ENCODE measurements at regions not wholly inside any gene's neighbourhood (a gene's known extent, or its start where the extent isn't known, plus 50 kb on each side); places are given as distances from the start of the nearest gene placed in this dataset.

DNA sequence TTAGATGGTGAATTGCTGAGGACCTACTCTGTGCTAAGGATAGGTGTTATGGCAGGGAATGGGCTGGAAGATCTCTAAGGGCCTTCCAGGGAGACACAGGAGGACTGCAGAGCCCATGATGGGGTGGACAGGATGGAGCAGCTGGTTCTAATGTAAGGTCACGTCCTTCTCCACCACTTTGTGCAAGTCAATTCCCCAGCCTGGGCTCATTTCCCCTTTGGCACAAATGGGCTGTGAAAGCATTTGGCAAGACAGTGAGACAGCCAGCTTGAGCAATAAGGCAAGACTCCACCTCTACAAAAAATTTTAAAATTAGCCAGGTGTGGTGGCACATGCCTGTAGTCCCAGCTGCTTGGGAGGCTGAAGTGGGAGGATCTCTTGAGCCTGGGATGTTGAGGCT lies 81.4 kb upstream of the THY1 start:
- Mint-ChIP-seq H3K4me1 (peaks cover 1% of the 10 kb centered on the region), H3K27me3 (peaks cover 8% of the 10 kb centered on the region), H3K4me3 (no peak overlapping the region), H3K36me3 (ENCODE audit: low read depth) (no peaks in the 10 kb centered on the region), H3K9me3 (no peaks in the 10 kb centered on the region), H3K27ac (no peak overlapping the region)
- DNase-seq (no peak), ATAC-seq (ENCODE audit: low read depth) (no peak)
- intact Hi-C loops (cut with micrococcal nuclease) = no loop called here
- ChIA-PET CTCF (no interaction called here), POLR2A (no interaction called here)
- TF ChIP-seq, protein P1, sequence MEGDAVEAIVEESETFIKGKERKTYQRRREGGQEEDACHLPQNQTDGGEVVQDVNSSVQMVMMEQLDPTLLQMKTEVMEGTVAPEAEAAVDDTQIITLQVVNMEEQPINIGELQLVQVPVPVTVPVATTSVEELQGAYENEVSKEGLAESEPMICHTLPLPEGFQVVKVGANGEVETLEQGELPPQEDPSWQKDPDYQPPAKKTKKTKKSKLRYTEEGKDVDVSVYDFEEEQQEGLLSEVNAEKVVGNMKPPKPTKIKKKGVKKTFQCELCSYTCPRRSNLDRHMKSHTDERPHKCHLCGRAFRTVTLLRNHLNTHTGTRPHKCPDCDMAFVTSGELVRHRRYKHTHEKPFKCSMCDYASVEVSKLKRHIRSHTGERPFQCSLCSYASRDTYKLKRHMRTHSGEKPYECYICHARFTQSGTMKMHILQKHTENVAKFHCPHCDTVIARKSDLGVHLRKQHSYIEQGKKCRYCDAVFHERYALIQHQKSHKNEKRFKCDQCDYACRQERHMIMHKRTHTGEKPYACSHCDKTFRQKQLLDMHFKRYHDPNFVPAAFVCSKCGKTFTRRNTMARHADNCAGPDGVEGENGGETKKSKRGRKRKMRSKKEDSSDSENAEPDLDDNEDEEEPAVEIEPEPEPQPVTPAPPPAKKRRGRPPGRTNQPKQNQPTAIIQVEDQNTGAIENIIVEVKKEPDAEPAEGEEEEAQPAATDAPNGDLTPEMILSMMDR (IDR thresholded peaks at IDR 0.05) = no peak

DNA sequence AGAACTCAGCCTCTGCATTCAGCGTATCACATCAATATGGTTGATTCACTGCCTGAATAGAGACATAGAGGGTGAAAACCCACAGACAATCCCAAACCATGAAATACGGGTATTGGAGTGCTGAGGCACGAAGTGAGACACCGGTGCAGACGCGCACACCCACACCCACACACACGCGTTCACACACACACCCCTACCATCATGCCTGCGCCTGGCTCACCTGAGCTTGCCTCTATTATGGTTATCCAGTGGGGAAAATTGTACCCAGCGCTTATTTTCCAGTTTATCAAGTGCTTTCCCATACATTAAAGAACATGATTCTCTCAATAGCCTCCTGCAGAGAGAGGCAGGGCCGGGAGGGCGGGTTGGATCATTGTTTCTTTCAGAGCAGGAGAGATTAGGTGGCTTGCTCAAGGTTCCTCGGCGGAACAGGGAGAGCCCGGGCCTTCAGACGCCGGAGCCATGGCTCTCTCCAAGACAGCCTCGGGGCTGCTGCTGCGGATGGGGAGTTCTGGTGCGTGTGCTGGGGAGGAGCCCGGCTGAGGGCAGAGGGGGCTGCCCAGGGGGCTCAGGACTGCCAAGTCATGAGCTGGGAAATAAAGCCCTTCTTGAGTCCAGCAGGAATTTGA lies 78.9 kb upstream of the THY1 start:
- H3K9me3 Mint-ChIP-seq = no peaks in the 10 kb centered on the region
- ChIA-PET CTCF (interaction anchor here (0.7 kb wide), 1 partner anchor 68 kb away, joined by 4 read pairs; no protein-coding TSS in a partner anchor), POLR2A (no interaction called here)
- H3K27ac Mint-ChIP-seq = no peak overlapping the region
- DNase-seq (no peak), ATAC-seq (ENCODE audit: low read depth) (no peak)
- no peak overlapping the region for H3K4me3 Mint-ChIP-seq
- peaks cover 15% of the 10 kb centered on the region for H3K27me3 Mint-ChIP-seq
- TF ChIP-seq, protein P1 (IDR thresholded peaks at IDR 0.05) = no peak
- H3K36me3 Mint-ChIP-seq (ENCODE audit: low read depth) = no peaks in the 10 kb centered on the region
- intact Hi-C loops (cut with micrococcal nuclease) = no loop called here
- no peaks in the 10 kb centered on the region for H3K4me1 Mint-ChIP-seq

DNA sequence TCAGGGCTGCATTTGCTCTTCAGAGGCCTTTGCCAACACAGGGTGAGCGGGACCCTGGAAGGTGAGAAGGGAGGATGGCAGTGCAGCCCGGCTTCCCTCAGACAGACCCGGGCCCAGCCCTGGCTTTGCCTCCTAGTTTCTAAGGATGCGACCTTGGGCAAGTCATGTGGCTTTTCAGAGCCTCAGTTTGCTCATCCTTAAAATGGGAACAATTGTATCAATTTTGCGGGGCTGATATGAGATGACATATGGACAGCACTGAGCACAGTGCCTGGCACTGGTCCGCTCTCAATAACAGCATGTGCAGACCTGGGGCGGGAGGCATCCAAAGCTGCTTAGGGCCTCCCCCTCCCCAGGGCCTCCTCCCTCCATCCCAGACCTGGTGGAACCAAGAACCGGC lies 74.7 kb upstream of the THY1 start:
- H3K27ac Mint-ChIP-seq = no peak overlapping the region
- TF ChIP-seq, protein P1 (IDR thresholded peaks at IDR 0.05) = no peak
- ATAC-seq (ENCODE audit: low read depth) = no peak
- no peaks in the 10 kb centered on the region for H3K36me3 Mint-ChIP-seq (ENCODE audit: low read depth)
- ChIA-PET CTCF (no interaction called here), POLR2A (no interaction called here)
- H3K4me1 Mint-ChIP-seq = no peaks in the 10 kb centered on the region
- no peaks in the 10 kb centered on the region for H3K9me3 Mint-ChIP-seq
- H3K4me3 Mint-ChIP-seq = no peak overlapping the region
- peaks cover 24% of the 10 kb centered on the region for H3K27me3 Mint-ChIP-seq
- no peak for DNase-seq
- intact Hi-C loops (cut with micrococcal nuclease) = no loop called here

DNA sequence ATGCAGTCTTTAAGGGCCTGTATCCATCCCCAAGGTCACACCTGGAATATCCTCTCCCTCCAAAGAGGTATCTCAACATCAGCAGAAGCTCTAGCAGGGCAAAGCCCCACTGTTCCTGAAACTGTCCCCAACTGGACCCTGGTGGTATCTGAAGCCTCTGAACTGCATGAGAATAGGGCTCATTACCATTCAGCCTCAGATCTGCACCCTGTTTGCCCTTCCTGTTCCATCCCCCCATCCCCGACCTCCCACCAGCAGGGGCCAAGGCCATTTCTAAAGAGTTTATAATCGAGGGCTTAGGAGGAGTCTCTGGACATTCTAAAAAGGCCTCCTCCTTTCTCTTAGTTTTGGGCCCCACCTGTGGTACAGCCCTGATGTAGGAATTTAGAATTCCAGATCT lies 74.0 kb upstream of the THY1 start:
- H3K27ac Mint-ChIP-seq = no peak overlapping the region
- TF ChIP-seq, protein P1 (IDR thresholded peaks at IDR 0.05) = no peak
- CTCF ChIA-PET = no interaction called here
- peaks cover 24% of the 10 kb centered on the region for H3K27me3 Mint-ChIP-seq
- no peaks in the 10 kb centered on the region for H3K36me3 Mint-ChIP-seq (ENCODE audit: low read depth)
- POLR2A ChIA-PET = no interaction called here
- no peaks in the 10 kb centered on the region for H3K9me3 Mint-ChIP-seq
- no peak overlapping the region for H3K4me3 Mint-ChIP-seq
- no peaks in the 10 kb centered on the region for H3K4me1 Mint-ChIP-seq
- DNase-seq (no peak), ATAC-seq (ENCODE audit: low read depth) (no peak)
- intact Hi-C loops (cut with micrococcal nuclease) = no loop called here

DNA sequence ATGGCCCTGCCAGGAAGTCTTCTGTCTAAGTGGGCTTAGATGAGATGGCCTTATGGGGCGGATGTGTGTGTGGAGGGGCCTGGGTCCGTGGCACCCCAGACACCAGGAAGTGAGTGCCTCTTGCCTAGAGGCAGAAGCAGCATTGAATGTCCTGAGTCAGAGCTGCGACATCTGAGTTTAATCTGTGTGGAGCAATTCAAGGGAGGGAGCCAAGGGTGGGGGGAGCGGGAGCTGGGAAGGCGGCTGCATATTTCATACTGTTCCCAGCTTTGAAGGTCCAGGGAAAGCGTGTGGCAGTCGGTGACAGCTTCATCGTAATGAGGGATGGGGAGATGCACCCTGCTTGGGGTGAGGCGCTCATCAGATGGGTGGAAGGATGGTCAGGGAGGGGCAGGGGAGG lies 73.5 kb upstream of the THY1 start:
- CTCF ChIA-PET = no interaction called here
- TF ChIP-seq, protein P1 (IDR thresholded peaks at IDR 0.05) = no peak
- Mint-ChIP-seq H3K4me1 (no peaks in the 10 kb centered on the region), H3K36me3 (ENCODE audit: low read depth) (no peaks in the 10 kb centered on the region), H3K9me3 (no peaks in the 10 kb centered on the region), H3K27me3 (peaks cover 22% of the 10 kb centered on the region), H3K27ac (no peak overlapping the region), H3K4me3 (no peak overlapping the region)
- ATAC-seq (ENCODE audit: low read depth) = no peak
- intact Hi-C loops (cut with micrococcal nuclease) = no loop called here
- POLR2A ChIA-PET = interaction anchor here (0.6 kb wide), 1 partner anchor 16 kb away, joined by 3 read pairs; no protein-coding TSS in a partner anchor
- no peak for DNase-seq
